Femur (tissue), 1 donor: ENCODE measurements at regions not wholly inside any gene's neighbourhood (a gene's known extent, or its start where the extent isn't known, plus 50 kb on each side); places are given as distances from the start of the nearest gene placed in this dataset.
"Not testable (repeated sequence)": the region's sequence is repeated elsewhere in the genome, so short reads cannot be mapped to it uniquely, and the experiment has no call there.

Experiments
- DNase-seq: peaks from one replicate; pipeline ENCODE4 v3.0.0-alpha.2; 2017

GRCh38 chr17:54196751-54197150 lies 374.0 kb downstream of the KIF2B start:
- no peak for DNase-seq

GRCh38 chr17:54201380-54201779 lies 378.7 kb downstream of the KIF2B start:
- not testable (repeated sequence) for DNase-seq

GRCh38 chr17:54220829-54221228 lies 398.1 kb downstream of the KIF2B start:
- no peak for DNase-seq

GRCh38 chr17:54221499-54221898 lies 398.8 kb downstream of the KIF2B start:
- DNase-seq: no peak

- DNase-seq: no peak
Observed at GRCh38 chr17:54235571-54235970, 412.8 kb downstream of the KIF2B start.

GRCh38 chr17:54237911-54238515 lies 415.3 kb downstream of the KIF2B start:
- peak; percentile 23 for DNase-seq

GRCh38 chr17:54239291-54239690 lies 416.6 kb downstream of the KIF2B start:
- DNase-seq: no peak

- DNase-seq: no peak
Observed at GRCh38 chr17:54255696-54256095, 433.0 kb downstream of the KIF2B start.

GRCh38 chr17:54256401-54256929 lies 433.7 kb downstream of the KIF2B start:
- no peak for DNase-seq

GRCh38 chr17:54257440-54257839 lies 434.7 kb downstream of the KIF2B start:
- DNase-seq: no peak

GRCh38 chr17:54259476-54259875 lies 436.7 kb downstream of the KIF2B start:
- DNase-seq: no peak

GRCh38 chr17:54261465-54261864 lies 438.7 kb downstream of the KIF2B start:
- no peak for DNase-seq

- DNase-seq: no peak
Observed at GRCh38 chr17:54269881-54270280, 447.2 kb downstream of the KIF2B start.

- DNase-seq: no peak
Observed at GRCh38 chr17:54270499-54270898, 447.8 kb downstream of the KIF2B start.

GRCh38 chr17:54277868-54278267 lies 455.1 kb downstream of the KIF2B start:
- no peak for DNase-seq

GRCh38 chr17:54280741-54281140 lies 458.0 kb downstream of the KIF2B start:
- DNase-seq: no peak

GRCh38 chr17:54282886-54283285 lies 460.2 kb downstream of the KIF2B start:
- DNase-seq: no peak

GRCh38 chr17:54307351-54307750 lies 484.6 kb downstream of the KIF2B start:
- no peak for DNase-seq

- no peak for DNase-seq
Observed at GRCh38 chr17:54324813-54325212, 502.1 kb downstream of the KIF2B start.

GRCh38 chr17:54339731-54340130 lies 517.0 kb downstream of the KIF2B start:
- no peak for DNase-seq

GRCh38 chr17:54347495-54347894 lies 524.8 kb downstream of the KIF2B start:
- DNase-seq: no peak

GRCh38 chr17:54348234-54348633 lies 525.5 kb downstream of the KIF2B start:
- DNase-seq: no peak

- no peak for DNase-seq
Observed at GRCh38 chr17:54353789-54354525, 531.2 kb downstream of the KIF2B start.

- DNase-seq: not testable (repeated sequence)
Observed at GRCh38 chr17:54361073-54361472, 538.3 kb downstream of the KIF2B start.
